ENCODE measurements at regions not wholly inside any gene's neighbourhood (a gene's known extent, or its start where the extent isn't known, plus 50 kb on each side); places are given as distances from the start of the nearest gene placed in this dataset.

GRCh38 chr2:121961761-121962160, 206.3 kb downstream of the TSN start:
- DNase-seq (ENCODE audit: low spot score) = no peak

GRCh38 chr2:121965661-121966060, 210.2 kb downstream of the TSN start:
- no peak for DNase-seq (ENCODE audit: low spot score)

GRCh38 chr2:121966663-121967062, 211.2 kb downstream of the TSN start:
- no peak for DNase-seq (ENCODE audit: low spot score)

- DNase-seq (ENCODE audit: low spot score) = peak; percentile 59
Observed at GRCh38 chr2:121969166-121969565, 213.7 kb downstream of the TSN start.

GRCh38 chr2:121969766-121970639, 214.6 kb downstream of the TSN start:
- DNase-seq (ENCODE audit: low spot score) = no peak

GRCh38 chr2:121972203-121972602, 216.8 kb downstream of the TSN start:
- DNase-seq (ENCODE audit: low spot score) = no peak

GRCh38 chr2:121974897-121975661, 219.6 kb downstream of the TSN start:
- DNase-seq (ENCODE audit: low spot score) = peak; percentile 95

- DNase-seq (ENCODE audit: low spot score) = no peak
Observed at GRCh38 chr2:121976926-121977325, 221.5 kb downstream of the TSN start.

- DNase-seq (ENCODE audit: low spot score) = no peak
Observed at GRCh38 chr2:121977326-121977725, 221.9 kb downstream of the TSN start.

- no peak for DNase-seq (ENCODE audit: low spot score)
Observed at GRCh38 chr2:121992700-121993099, 237.2 kb downstream of the TSN start.

- no peak for DNase-seq (ENCODE audit: low spot score)
Observed at GRCh38 chr2:121993682-121994081, 238.2 kb downstream of the TSN start.

- no peak for DNase-seq (ENCODE audit: low spot score)
Observed at GRCh38 chr2:121994238-121995206, 239.1 kb downstream of the TSN start.

GRCh38 chr2:121998751-121999150, 243.3 kb downstream of the TSN start:
- DNase-seq (ENCODE audit: low spot score) = no peak

GRCh38 chr2:121999264-121999663, 243.8 kb downstream of the TSN start:
- DNase-seq (ENCODE audit: low spot score) = peak; percentile 7

- DNase-seq (ENCODE audit: low spot score) = no peak
Observed at GRCh38 chr2:122000556-122001340, 245.3 kb downstream of the TSN start.

GRCh38 chr2:122001441-122001874, 246.0 kb downstream of the TSN start:
- no peak for DNase-seq (ENCODE audit: low spot score)

GRCh38 chr2:122003196-122003940, 247.9 kb downstream of the TSN start:
- DNase-seq (ENCODE audit: low spot score) = no peak

- no peak for DNase-seq (ENCODE audit: low spot score)
Observed at GRCh38 chr2:122007126-122007525, 251.7 kb downstream of the TSN start.

GRCh38 chr2:122007577-122007976, 252.1 kb downstream of the TSN start:
- DNase-seq (ENCODE audit: low spot score) = no peak

- no peak for DNase-seq (ENCODE audit: low spot score)
Observed at GRCh38 chr2:122009561-122009960, 254.1 kb downstream of the TSN start.
